ENCODE measurements at regions not wholly inside any gene's neighbourhood (a gene's known extent, or its start where the extent isn't known, plus 50 kb on each side); places are given as distances from the start of the nearest gene placed in this dataset.

GRCh38 chr11:15419696-15420095, 305.0 kb downstream of the INSC start:
- Histone ChIP-seq H3K9ac (ENCODE audit: insufficient read depth in 1 of 2, low read depth in 2 of 2, low read length in 2 of 2) (no peak overlapping the region), H3K4me3 (no peak overlapping the region), H2AFZ (ENCODE audit: low read depth, low read length) (no peak overlapping the region), H3K36me3 (ENCODE audit: control insufficient read depth, insufficient read depth, low read length) (no peaks in the 10 kb centered on the region), H3K27ac (ENCODE audit: extremely low read depth, low read depth, low read length) (no peak overlapping the region), H3K79me2 (ENCODE audit: control insufficient read depth, insufficient read depth, low read length) (no peaks in the 10 kb centered on the region), H3K27me3 (ENCODE audit: control insufficient read depth in 2 of 2, insufficient read depth in 2 of 2, low read length in 2 of 2) (no peaks in the 10 kb centered on the region), H4K20me1 (replicated peaks; ENCODE audit: control insufficient read depth, insufficient read depth, low read length) (no peaks in the 10 kb centered on the region), H3K4me2 (ENCODE audit: insufficient read depth, low read length) (no peak overlapping the region), H3K9me1 (ENCODE audit: control insufficient read depth, insufficient read depth, low read length) (no peaks in the 10 kb centered on the region), H3K4me1 (replicated peaks in 1 of 2; ENCODE audit: control insufficient read depth in 2 of 2, insufficient read depth in 2 of 2, low read length in 2 of 2) (no peaks in the 10 kb centered on the region), H3K9me3 (replicated peaks; ENCODE audit: control insufficient read depth, insufficient read depth, low read depth, low read length) (no peaks in the 10 kb centered on the region)
- ATAC-seq = no peak
- in situ Hi-C loops (cut with MboI) (no loop called here), intact Hi-C loops (cut with micrococcal nuclease) (no loop called here)
- no TSS peak for BruUV-seq (replicated peaks)
- ChIA-PET CTCF (ENCODE audit: low intra/inter-chr PET ratio) (no interaction called here), POLR2A (interaction anchor here (0.7 to 1.1 kb wide), 2 partner anchors 13 to 58 kb away, joined by 4 read pairs; no protein-coding TSS in a partner anchor)
- DNase-seq (ENCODE audit: extremely low read depth in 1 of 4, low spot score in 3 of 4) = no peak
- 0% methylated on average over 1 of the region's 1 CpG for WGBS (ENCODE audit: insufficient coverage, low coverage, missing lambda C conversion rate)
- no peak for FAIRE-seq
- no peak for TF ChIP-seq ATF1 (CRISPR knock-in tag; IDR thresholded peaks at IDR 0.05)
- no peak for TF ChIP-seq ATF1 (tag; IDR thresholded peaks at IDR 0.05)
- no peak for TF ChIP-seq CEBPG (CRISPR knock-in tag; IDR thresholded peaks at IDR 0.05)
- peak in 1 of 2 experiments; percentile 26; a peak in 1 of 4 replicates for TF ChIP-seq CEBPG (tag; conservative IDR thresholded peaks at IDR 0.05 in 1 of 2, IDR thresholded peaks at IDR 0.05 in 1 of 2)

GRCh38 chr11:15430381-15430780, 315.7 kb downstream of the INSC start:
- Histone ChIP-seq H3K27ac (ENCODE audit: extremely low read depth, low read depth, low read length) (no peak overlapping the region), H2AFZ (ENCODE audit: low read depth, low read length) (no peak overlapping the region), H3K9ac (ENCODE audit: insufficient read depth in 1 of 2, low read depth in 2 of 2, low read length in 2 of 2) (no peak overlapping the region), H3K79me2 (ENCODE audit: control insufficient read depth, insufficient read depth, low read length) (no peaks in the 10 kb centered on the region), H3K27me3 (ENCODE audit: control insufficient read depth in 2 of 2, insufficient read depth in 2 of 2, low read length in 2 of 2) (no peaks in the 10 kb centered on the region; a peak in 1 of 5 replicates), H3K4me2 (ENCODE audit: insufficient read depth, low read length) (no peak overlapping the region), H4K20me1 (replicated peaks; ENCODE audit: control insufficient read depth, insufficient read depth, low read length) (no peaks in the 10 kb centered on the region), H3K9me3 (replicated peaks; ENCODE audit: control insufficient read depth, insufficient read depth, low read depth, low read length) (no peaks in the 10 kb centered on the region), H3K9me1 (ENCODE audit: control insufficient read depth, insufficient read depth, low read length) (no peaks in the 10 kb centered on the region), H3K36me3 (ENCODE audit: control insufficient read depth, insufficient read depth, low read length) (no peaks in the 10 kb centered on the region), H3K4me1 (replicated peaks in 1 of 2; ENCODE audit: control insufficient read depth in 2 of 2, insufficient read depth in 2 of 2, low read length in 2 of 2) (no peaks in the 10 kb centered on the region), H3K4me3 (no peak overlapping the region)
- WGBS (ENCODE audit: insufficient coverage, low coverage, missing lambda C conversion rate) = 0% methylated on average over 3 of the region's 3 CpGs
- ChIA-PET POLR2A (no interaction called here), CTCF (ENCODE audit: low intra/inter-chr PET ratio) (no interaction called here)
- DNase-seq (ENCODE audit: extremely low read depth in 1 of 4, low spot score in 3 of 4) (no peak), ATAC-seq (no peak), FAIRE-seq (no peak)
- intact Hi-C loops (cut with micrococcal nuclease) (no loop called here), in situ Hi-C loops (cut with MboI) (no loop called here)
- no TSS peak for BruUV-seq (replicated peaks)
- TF ChIP-seq, protein P1, sequence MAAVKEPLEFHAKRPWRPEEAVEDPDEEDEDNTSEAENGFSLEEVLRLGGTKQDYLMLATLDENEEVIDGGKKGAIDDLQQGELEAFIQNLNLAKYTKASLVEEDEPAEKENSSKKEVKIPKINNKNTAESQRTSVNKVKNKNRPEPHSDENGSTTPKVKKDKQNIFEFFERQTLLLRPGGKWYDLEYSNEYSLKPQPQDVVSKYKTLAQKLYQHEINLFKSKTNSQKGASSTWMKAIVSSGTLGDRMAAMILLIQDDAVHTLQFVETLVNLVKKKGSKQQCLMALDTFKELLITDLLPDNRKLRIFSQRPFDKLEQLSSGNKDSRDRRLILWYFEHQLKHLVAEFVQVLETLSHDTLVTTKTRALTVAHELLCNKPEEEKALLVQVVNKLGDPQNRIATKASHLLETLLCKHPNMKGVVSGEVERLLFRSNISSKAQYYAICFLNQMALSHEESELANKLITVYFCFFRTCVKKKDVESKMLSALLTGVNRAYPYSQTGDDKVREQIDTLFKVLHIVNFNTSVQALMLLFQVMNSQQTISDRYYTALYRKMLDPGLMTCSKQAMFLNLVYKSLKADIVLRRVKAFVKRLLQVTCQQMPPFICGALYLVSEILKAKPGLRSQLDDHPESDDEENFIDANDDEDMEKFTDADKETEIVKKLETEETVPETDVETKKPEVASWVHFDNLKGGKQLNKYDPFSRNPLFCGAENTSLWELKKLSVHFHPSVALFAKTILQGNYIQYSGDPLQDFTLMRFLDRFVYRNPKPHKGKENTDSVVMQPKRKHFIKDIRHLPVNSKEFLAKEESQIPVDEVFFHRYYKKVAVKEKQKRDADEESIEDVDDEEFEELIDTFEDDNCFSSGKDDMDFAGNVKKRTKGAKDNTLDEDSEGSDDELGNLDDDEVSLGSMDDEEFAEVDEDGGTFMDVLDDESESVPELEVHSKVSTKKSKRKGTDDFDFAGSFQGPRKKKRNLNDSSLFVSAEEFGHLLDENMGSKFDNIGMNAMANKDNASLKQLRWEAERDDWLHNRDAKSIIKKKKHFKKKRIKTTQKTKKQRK (IDR thresholded peaks at IDR 0.05; ENCODE audit: borderline replicate concordance, low read depth, low read length) = no peak
- TF ChIP-seq CSDE1 (IDR thresholded peaks at IDR 0.05) (no peak), HOMEZ (CRISPR knock-in tag; IDR thresholded peaks at IDR 0.05) (no peak), SMAD1 (IDR thresholded peaks at IDR 0.05; ENCODE audit: low read depth, low read length, partially characterized antibody) (no peak), HDAC6 (IDR thresholded peaks at IDR 0.05; ENCODE audit: low read depth, low read length) (no peak)
